ENCODE measurements at regions not wholly inside any gene's neighbourhood (a gene's known extent, or its start where the extent isn't known, plus 50 kb on each side); places are given as distances from the start of the nearest gene placed in this dataset.

DNA sequence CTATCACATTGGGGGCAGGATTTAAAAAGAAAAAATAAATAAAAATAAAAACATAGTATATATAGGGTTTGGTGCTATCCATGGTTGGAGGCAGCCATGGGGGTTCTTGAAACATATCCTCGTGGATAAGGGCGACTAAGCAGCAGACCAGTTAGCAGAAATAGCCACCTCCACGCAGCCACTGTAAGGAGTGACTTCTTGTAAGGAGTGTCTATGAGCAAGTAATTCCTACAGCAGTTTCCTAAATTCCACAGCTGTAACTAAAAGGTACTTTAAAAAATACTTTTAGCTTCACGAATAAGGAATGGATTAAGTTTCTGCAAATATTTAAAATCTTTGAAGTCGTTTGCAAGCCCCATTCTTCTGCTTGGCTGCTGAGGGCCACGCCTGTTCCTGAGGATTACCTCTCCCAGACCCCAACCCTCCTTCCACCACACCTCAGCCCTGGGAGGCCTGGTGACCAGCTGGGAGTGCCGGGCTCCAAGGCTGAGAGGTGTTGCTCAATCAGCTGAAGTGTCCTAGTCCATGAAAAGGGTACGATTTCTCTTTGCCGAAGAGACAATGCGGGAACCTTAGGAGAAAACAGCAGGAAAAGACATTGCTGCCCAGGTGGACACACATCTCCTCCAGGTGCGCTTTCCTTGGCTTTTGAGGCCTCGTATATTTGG, 115.3 kb downstream of the ADSS2 start:
- DNase-seq (no peak), ATAC-seq (ENCODE audit: insufficient read depth, low FRiP score) (no peak)
- Histone ChIP-seq H3K9ac (ENCODE audit: insufficient read depth in 1 of 2, low read length in 2 of 2) (no peak overlapping the region), H3K27me3 (ENCODE audit: control insufficient read depth in 3 of 3, insufficient read depth in 3 of 3, low read length in 2 of 3) (no peaks in the 10 kb centered on the region), H3K36me3 (ENCODE audit: control insufficient read depth in 4 of 4, insufficient read depth in 4 of 4, low read length in 4 of 4) (no peaks in the 10 kb centered on the region), H3K4me1 (ENCODE audit: control insufficient read depth in 5 of 5, insufficient read depth in 5 of 5, low read length in 5 of 5) (no peaks in the 10 kb centered on the region), H3K4me3 (no peak overlapping the region), H3K9me3 (ENCODE audit: control insufficient read depth in 4 of 4, insufficient read depth in 3 of 4, low read length in 3 of 4) (no peaks in the 10 kb centered on the region), H3K27ac (ENCODE audit: low read depth in 1 of 2, low read length in 1 of 2) (no peak overlapping the region)
- 73 to 84% methylated on average over 12 of the region's 12 CpGs for WGBS, 2 donors
- no peak for TF ChIP-seq CTCF (IDR thresholded peaks at IDR 0.05; ENCODE audit: control extremely low read depth, extremely low read depth)

GRCh38 chr1:244337839-244338238, 113.9 kb downstream of the ADSS2 start:
- Histone ChIP-seq H3K27ac (ENCODE audit: low read depth in 1 of 2, low read length in 1 of 2) (no peak overlapping the region), H3K4me3 (no peak overlapping the region), H3K36me3 (ENCODE audit: control insufficient read depth in 4 of 4, insufficient read depth in 4 of 4, low read length in 4 of 4) (no peaks in the 10 kb centered on the region), H3K9me3 (ENCODE audit: control insufficient read depth in 4 of 4, insufficient read depth in 3 of 4, low read length in 3 of 4) (no peaks in the 10 kb centered on the region), H3K27me3 (ENCODE audit: control insufficient read depth in 3 of 3, insufficient read depth in 3 of 3, low read length in 2 of 3) (no peaks in the 10 kb centered on the region), H3K4me1 (ENCODE audit: control insufficient read depth in 5 of 5, insufficient read depth in 5 of 5, low read length in 5 of 5) (no peaks in the 10 kb centered on the region), H3K9ac (ENCODE audit: insufficient read depth in 1 of 2, low read length in 2 of 2) (no peak overlapping the region)
- ATAC-seq (ENCODE audit: insufficient read depth, low FRiP score) (no peak), DNase-seq (no peak)
- TF ChIP-seq CTCF (IDR thresholded peaks at IDR 0.05; ENCODE audit: control extremely low read depth, extremely low read depth): no peak
- WGBS, 2 donors: 97% methylated on average over 3 of the region's 3 CpGs

- WGBS, 2 donors: 89% methylated on average over 11 of the region's 11 CpGs
- H3K36me3 ChIP-seq (ENCODE audit: control insufficient read depth in 4 of 4, insufficient read depth in 4 of 4, low read length in 4 of 4): no peaks in the 10 kb centered on the region
- no peak overlapping the region for H3K4me3 ChIP-seq
- H3K4me1 ChIP-seq (ENCODE audit: control insufficient read depth in 5 of 5, insufficient read depth in 5 of 5, low read length in 5 of 5): no peaks in the 10 kb centered on the region
- no peak overlapping the region for H3K9ac ChIP-seq (ENCODE audit: insufficient read depth in 1 of 2, low read length in 2 of 2)
- no peak for TF ChIP-seq CTCF (IDR thresholded peaks at IDR 0.05; ENCODE audit: control extremely low read depth, extremely low read depth)
- H3K9me3 ChIP-seq (ENCODE audit: control insufficient read depth in 4 of 4, insufficient read depth in 3 of 4, low read length in 3 of 4): no peaks in the 10 kb centered on the region
- H3K27me3 ChIP-seq (ENCODE audit: control insufficient read depth in 3 of 3, insufficient read depth in 3 of 3, low read length in 2 of 3): no peaks in the 10 kb centered on the region
- no peak overlapping the region for H3K27ac ChIP-seq (ENCODE audit: low read depth in 1 of 2, low read length in 1 of 2)
- ATAC-seq (ENCODE audit: insufficient read depth, low FRiP score) (no peak), DNase-seq (no peak)
Observed at GRCh38 chr1:244339073-244339692, 112.5 kb downstream of the ADSS2 start.

All from lung (tissue), 11 donors.